Coronary artery (tissue), 2 donors: ENCODE measurements at regions not wholly inside any gene's neighbourhood (a gene's known extent, or its start where the extent isn't known, plus 50 kb on each side); places are given as distances from the start of the nearest gene placed in this dataset.

Experiments used
- DNase-seq: peaks from one replicate; pipeline ENCODE4 v3.0.0-alpha.2; 2017; ENCODE audit warnings: low spot score
- H3K27ac ChIP-seq, 2 donors: fragments of 200-600 bp; sonication (generic); one replicate each; pipeline ENCODE4 v1.5.1; 2016 to 2019
- H3K4me3 ChIP-seq: fragments of 200-600 bp; sonication (generic); 2 replicates; pipeline ENCODE4 v1.5.1; 2016; ENCODE audit warnings: mild to moderate bottlenecking, moderate library complexity
- TF ChIP-seq, protein P1 (sequence below): fragments of 200-600 bp; sonication (generic); IDR thresholded peaks from one replicate; pipeline ENCODE4 v1.5.1; 2019; ENCODE audit warnings: antibody characterized with exemption

DNA sequence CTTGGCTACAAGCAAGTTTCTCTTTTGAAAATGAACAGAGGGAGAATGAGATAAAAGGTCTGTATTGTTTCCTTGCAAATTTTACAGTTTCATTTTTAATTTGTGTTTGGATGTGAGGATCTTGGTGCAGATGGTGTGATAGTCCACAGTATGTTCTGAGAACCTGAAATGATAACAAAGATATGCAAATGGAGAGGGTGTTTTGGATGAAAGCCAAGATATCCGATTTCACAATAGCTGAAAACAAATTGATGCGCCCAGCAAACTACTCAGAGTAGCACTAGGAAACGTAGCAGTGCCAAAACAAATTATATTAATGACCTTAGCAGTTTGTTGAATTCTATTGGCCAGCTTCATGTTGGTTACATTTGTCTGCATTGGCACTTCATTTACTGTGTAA, 683.5 kb downstream of the TMEM182 start:
- TF ChIP-seq, protein P1, sequence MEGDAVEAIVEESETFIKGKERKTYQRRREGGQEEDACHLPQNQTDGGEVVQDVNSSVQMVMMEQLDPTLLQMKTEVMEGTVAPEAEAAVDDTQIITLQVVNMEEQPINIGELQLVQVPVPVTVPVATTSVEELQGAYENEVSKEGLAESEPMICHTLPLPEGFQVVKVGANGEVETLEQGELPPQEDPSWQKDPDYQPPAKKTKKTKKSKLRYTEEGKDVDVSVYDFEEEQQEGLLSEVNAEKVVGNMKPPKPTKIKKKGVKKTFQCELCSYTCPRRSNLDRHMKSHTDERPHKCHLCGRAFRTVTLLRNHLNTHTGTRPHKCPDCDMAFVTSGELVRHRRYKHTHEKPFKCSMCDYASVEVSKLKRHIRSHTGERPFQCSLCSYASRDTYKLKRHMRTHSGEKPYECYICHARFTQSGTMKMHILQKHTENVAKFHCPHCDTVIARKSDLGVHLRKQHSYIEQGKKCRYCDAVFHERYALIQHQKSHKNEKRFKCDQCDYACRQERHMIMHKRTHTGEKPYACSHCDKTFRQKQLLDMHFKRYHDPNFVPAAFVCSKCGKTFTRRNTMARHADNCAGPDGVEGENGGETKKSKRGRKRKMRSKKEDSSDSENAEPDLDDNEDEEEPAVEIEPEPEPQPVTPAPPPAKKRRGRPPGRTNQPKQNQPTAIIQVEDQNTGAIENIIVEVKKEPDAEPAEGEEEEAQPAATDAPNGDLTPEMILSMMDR: no peak
- Histone ChIP-seq H3K4me3 (no peak overlapping the region), H3K27ac (no peak overlapping the region)
- DNase-seq: no peak

DNA sequence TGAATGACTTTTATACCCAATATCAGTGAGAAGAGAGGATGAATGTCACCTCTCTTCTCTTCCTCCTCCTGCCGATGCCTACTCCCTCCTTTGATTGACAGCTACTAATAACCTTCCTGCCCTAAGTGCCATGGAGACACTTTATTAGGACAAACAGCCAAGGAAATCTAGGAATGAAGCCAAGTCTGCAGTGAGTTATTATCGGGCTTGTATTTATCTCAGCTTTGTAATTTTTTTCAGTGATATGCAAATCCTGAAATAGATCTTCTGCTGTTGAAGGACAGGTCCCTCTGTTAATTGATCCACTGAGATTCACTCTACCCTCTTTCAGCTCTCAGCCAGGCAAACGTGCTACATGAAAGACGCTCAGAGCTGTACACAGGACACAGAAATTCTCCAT, 686.7 kb downstream of the TMEM182 start:
- Histone ChIP-seq H3K4me3 (no peak overlapping the region), H3K27ac (no peak overlapping the region)
- TF ChIP-seq, protein P1: no peak
- DNase-seq: no peak

DNA sequence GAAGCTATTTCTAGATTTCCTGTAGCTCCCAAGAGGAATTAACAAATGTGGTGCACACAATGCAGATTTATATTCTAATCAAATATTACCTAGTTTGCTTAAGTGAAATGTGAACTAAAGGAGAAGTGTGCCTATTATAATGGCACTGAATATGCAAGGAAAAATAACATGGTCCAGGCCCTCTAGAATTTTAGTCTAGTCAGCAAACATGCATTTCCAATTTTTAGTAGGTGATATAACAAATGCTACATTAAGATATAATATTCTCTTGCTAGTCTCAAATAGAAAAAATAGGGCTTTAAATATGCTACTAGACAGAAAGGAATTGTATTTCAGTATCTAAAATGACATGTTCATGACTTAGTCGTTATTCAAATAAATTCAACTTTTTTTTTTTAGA, 689.5 kb downstream of the TMEM182 start:
- no peak for DNase-seq
- Histone ChIP-seq H3K4me3 (no peak overlapping the region), H3K27ac (no peak overlapping the region)
- TF ChIP-seq, protein P1: no peak

DNA sequence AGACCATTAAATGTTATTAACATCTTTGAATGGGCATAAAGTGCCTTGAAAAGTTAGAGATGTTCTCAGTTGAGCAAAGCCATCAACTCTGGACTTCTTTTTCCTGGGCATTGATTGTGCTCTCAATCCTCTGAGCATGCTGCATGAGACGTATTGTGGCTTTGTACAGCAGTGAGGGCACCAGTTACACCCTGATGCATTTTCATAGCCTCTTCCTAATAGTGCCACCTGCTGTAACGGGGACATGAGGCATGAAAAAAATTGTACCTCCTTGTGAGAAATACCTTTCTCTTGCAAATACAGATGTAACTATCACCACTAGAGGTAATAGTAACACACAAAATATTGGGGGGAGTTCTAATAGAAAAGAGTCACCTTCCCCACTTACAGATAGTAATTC, 697.5 kb downstream of the TMEM182 start:
- H3K27ac ChIP-seq: no peak overlapping the region
- no peak for DNase-seq
- TF ChIP-seq, protein P1: no peak
- H3K4me3 ChIP-seq: no peak overlapping the region

DNA sequence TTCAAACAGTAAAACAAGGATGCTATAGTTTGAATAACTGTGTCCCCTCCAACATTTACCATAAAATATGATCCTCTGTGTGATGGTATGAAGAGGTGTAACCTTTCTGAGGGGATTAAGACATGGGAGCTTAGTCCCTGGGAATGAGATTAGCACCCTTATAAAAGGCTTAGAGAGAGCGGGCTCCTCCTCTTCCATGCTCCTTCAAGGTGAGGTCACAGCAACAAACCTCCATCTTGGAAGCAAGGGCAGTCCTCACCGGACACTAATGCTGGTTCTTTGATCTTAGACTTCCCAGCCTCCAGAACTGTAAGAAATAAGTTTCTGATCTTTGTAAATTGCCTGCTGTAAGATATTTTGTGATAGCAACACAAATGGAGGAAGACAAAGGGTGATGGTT, 700.3 kb downstream of the TMEM182 start:
- DNase-seq: no peak
- TF ChIP-seq, protein P1: no peak
- Histone ChIP-seq H3K4me3 (no peak overlapping the region), H3K27ac (no peak overlapping the region)

DNA sequence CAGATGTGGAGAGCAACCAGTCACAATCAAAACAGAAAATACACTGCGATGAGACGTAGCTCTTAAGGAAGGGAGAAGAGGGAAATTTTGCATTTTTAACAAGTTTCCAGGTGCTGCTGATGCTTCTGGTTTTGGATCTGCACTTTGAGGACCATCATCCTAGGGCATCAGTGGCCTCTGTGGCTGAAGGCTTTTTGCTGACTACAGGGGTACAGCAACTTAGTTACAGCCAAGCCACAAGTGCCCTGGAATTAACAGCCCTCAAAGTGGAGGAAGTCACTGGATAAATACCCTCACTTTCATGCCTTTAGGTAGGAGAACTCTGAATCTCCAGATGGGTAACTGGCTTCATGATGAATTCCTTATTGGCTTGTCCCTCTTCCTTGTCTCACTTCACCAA, 700.9 kb downstream of the TMEM182 start:
- TF ChIP-seq, protein P1: no peak
- Histone ChIP-seq H3K4me3 (no peak overlapping the region), H3K27ac (no peak overlapping the region)
- DNase-seq: no peak

DNA sequence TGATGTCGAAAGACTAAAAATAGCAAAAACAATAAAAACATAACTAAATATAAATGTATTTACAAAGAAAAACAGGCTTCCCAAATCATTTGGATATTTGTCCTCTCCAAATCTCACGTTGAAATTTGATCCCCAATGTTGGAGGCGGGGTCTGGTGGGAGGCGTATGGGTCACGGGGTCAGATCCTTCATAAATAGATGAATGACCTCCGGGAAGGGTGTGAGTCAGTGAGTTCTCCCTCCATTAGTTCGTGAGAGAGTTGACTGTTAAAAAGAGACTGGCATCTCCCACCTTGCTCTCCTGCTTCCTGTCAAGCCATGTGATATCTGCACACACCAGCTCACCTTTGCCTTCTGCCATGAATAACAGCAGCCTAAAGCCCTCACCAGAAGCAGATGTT, 703.0 kb downstream of the TMEM182 start:
- Histone ChIP-seq H3K27ac (no peak overlapping the region), H3K4me3 (no peak overlapping the region)
- TF ChIP-seq, protein P1: no peak
- DNase-seq: no peak
